HG03135 (cell line): ENCODE measurements at regions not wholly inside any gene's neighbourhood (a gene's known extent, or its start where the extent isn't known, plus 50 kb on each side); places are given as distances from the start of the nearest gene placed in this dataset.

ENCODE experiments used
- ATAC-seq: cut with Tn5 transposase; IDR thresholded peaks from one replicate; pipeline ENCODE4 v1.9.1; 2021; ENCODE audit warnings: mild to moderate bottlenecking, moderate library complexity; ENCODE audit not compliant: unreplicated experiment

- no peak for ATAC-seq
Observed at GRCh38 chr7:84446991-84447480, 252.4 kb upstream of the SEMA3A start.

- ATAC-seq, result no peak
Observed at GRCh38 chr7:84425702-84426259, 231.2 kb upstream of the SEMA3A start.

GRCh38 chr7:84422790-84423189 lies 228.2 kb upstream of the SEMA3A start:
- no peak for ATAC-seq

- no peak for ATAC-seq
Observed at GRCh38 chr7:84412161-84412969, 217.8 kb upstream of the SEMA3A start.

- ATAC-seq, result no peak
Observed at GRCh38 chr7:84399661-84400060, 205.1 kb upstream of the SEMA3A start.

GRCh38 chr7:84394219-84394618 lies 199.6 kb upstream of the SEMA3A start:
- ATAC-seq, result no peak

GRCh38 chr7:84393786-84394185 lies 199.2 kb upstream of the SEMA3A start:
- no peak for ATAC-seq

GRCh38 chr7:84390845-84391244 lies 196.3 kb upstream of the SEMA3A start:
- no peak for ATAC-seq

GRCh38 chr7:84389242-84389641 lies 194.7 kb upstream of the SEMA3A start:
- peak; percentile 98 for ATAC-seq

GRCh38 chr7:84387595-84387994 lies 193.0 kb upstream of the SEMA3A start:
- no peak for ATAC-seq

- no peak for ATAC-seq
Observed at GRCh38 chr7:84384417-84384816, 189.8 kb upstream of the SEMA3A start.

GRCh38 chr7:84379446-84379845 lies 184.9 kb upstream of the SEMA3A start:
- no peak for ATAC-seq

GRCh38 chr7:84372712-84373111 lies 178.1 kb upstream of the SEMA3A start:
- no peak for ATAC-seq

GRCh38 chr7:84372155-84372621 lies 177.6 kb upstream of the SEMA3A start:
- ATAC-seq, result no peak

- no peak for ATAC-seq
Observed at GRCh38 chr7:84370114-84370513, 175.5 kb upstream of the SEMA3A start.

- ATAC-seq, result no peak
Observed at GRCh38 chr7:84368122-84368521, 173.5 kb upstream of the SEMA3A start.

- no peak for ATAC-seq
Observed at GRCh38 chr7:84364708-84365107, 170.1 kb upstream of the SEMA3A start.

- ATAC-seq, result no peak
Observed at GRCh38 chr7:84363741-84364140, 169.2 kb upstream of the SEMA3A start.

GRCh38 chr7:84362828-84363227 lies 168.2 kb upstream of the SEMA3A start:
- ATAC-seq, result no peak

- ATAC-seq, result no peak
Observed at GRCh38 chr7:84362360-84362759, 167.8 kb upstream of the SEMA3A start.

GRCh38 chr7:84354866-84355265 lies 160.3 kb upstream of the SEMA3A start:
- ATAC-seq, result no peak

- ATAC-seq, result no peak
Observed at GRCh38 chr7:84354030-84354429, 159.4 kb upstream of the SEMA3A start.
